ENCODE measurements at regions not wholly inside any gene's neighbourhood (a gene's known extent, or its start where the extent isn't known, plus 50 kb on each side); places are given as distances from the start of the nearest gene placed in this dataset.

DNA sequence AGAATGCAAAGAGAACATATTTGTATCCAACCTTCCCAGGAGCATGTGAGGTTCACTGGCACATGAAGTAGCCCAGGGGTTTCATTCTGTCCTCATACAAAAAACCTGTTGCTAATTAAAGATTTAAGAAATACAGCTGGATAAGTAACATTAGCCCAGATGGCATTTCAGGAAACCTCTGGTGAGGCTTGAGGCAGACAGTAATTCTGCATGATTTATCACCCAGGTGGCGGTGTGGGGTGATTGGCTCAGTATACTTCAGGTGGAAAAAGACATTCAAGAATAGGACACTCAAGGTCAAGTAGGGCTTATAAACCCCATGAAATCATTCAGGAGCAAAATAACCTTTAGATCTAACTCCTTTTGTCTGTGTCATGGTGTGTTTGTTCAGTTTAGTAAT, 237.4 kb downstream of the RNF144A start:
- TF ChIP-seq, protein P1, sequence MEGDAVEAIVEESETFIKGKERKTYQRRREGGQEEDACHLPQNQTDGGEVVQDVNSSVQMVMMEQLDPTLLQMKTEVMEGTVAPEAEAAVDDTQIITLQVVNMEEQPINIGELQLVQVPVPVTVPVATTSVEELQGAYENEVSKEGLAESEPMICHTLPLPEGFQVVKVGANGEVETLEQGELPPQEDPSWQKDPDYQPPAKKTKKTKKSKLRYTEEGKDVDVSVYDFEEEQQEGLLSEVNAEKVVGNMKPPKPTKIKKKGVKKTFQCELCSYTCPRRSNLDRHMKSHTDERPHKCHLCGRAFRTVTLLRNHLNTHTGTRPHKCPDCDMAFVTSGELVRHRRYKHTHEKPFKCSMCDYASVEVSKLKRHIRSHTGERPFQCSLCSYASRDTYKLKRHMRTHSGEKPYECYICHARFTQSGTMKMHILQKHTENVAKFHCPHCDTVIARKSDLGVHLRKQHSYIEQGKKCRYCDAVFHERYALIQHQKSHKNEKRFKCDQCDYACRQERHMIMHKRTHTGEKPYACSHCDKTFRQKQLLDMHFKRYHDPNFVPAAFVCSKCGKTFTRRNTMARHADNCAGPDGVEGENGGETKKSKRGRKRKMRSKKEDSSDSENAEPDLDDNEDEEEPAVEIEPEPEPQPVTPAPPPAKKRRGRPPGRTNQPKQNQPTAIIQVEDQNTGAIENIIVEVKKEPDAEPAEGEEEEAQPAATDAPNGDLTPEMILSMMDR (IDR thresholded peaks at IDR 0.05; ENCODE audit: poor library complexity, severe bottlenecking) = no peak
- TF ChIP-seq EP300 (conservative IDR thresholded peaks at IDR 0.05; ENCODE audit: poor library complexity, severe bottlenecking) (no peak), EZH2 (IDR thresholded peaks at IDR 0.05; ENCODE audit: borderline replicate concordance, insufficient read depth, low read length, poor library complexity, severe bottlenecking) (no peak), POLR2AphosphoS5 (IDR thresholded peaks at IDR 0.05) (no peak), TAF1 (IDR thresholded peaks at IDR 0.05; ENCODE audit: low read depth) (no peak), SMC3 (conservative IDR thresholded peaks at IDR 0.05; ENCODE audit: poor library complexity) (no peak), MXI1 (conservative IDR thresholded peaks at IDR 0.05; ENCODE audit: poor library complexity, severe bottlenecking) (no peak)
- TF ChIP-seq, protein P2, sequence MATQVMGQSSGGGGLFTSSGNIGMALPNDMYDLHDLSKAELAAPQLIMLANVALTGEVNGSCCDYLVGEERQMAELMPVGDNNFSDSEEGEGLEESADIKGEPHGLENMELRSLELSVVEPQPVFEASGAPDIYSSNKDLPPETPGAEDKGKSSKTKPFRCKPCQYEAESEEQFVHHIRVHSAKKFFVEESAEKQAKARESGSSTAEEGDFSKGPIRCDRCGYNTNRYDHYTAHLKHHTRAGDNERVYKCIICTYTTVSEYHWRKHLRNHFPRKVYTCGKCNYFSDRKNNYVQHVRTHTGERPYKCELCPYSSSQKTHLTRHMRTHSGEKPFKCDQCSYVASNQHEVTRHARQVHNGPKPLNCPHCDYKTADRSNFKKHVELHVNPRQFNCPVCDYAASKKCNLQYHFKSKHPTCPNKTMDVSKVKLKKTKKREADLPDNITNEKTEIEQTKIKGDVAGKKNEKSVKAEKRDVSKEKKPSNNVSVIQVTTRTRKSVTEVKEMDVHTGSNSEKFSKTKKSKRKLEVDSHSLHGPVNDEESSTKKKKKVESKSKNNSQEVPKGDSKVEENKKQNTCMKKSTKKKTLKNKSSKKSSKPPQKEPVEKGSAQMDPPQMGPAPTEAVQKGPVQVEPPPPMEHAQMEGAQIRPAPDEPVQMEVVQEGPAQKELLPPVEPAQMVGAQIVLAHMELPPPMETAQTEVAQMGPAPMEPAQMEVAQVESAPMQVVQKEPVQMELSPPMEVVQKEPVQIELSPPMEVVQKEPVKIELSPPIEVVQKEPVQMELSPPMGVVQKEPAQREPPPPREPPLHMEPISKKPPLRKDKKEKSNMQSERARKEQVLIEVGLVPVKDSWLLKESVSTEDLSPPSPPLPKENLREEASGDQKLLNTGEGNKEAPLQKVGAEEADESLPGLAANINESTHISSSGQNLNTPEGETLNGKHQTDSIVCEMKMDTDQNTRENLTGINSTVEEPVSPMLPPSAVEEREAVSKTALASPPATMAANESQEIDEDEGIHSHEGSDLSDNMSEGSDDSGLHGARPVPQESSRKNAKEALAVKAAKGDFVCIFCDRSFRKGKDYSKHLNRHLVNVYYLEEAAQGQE (IDR thresholded peaks at IDR 0.05; ENCODE audit: borderline replicate concordance) = no peak

Measured in neural cell (in vitro differentiated cells).